Bone marrow (tissue), 2 donors: ENCODE measurements at regions not wholly inside any gene's neighbourhood (a gene's known extent, or its start where the extent isn't known, plus 50 kb on each side); places are given as distances from the start of the nearest gene placed in this dataset.

Experiments
- DNase-seq, 2 donors: peaks; one replicate each; lab custom pipeline; 2025; lab: John Stamatoyannopoulos, UW

DNA sequence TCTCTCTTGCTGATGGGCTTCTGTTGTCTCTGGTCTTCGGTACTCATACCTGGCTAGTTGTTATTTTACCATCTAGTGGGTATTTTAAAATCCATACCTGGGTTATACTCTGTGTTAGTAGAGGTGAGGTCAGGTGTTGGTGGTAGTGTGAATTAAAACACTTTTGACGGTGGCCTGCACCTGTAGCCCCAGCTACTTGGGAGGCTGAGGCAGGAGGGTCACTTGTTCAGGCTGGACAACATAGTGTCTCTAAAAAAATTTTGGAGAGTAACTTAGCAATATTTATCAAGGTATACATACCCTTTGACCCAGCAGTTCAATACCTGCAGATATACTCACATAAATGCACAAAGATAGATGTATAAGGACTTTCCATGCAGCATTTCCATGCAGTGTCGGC is 55.4 kb downstream of the GSX1 start:
- no peak for DNase-seq

DNA sequence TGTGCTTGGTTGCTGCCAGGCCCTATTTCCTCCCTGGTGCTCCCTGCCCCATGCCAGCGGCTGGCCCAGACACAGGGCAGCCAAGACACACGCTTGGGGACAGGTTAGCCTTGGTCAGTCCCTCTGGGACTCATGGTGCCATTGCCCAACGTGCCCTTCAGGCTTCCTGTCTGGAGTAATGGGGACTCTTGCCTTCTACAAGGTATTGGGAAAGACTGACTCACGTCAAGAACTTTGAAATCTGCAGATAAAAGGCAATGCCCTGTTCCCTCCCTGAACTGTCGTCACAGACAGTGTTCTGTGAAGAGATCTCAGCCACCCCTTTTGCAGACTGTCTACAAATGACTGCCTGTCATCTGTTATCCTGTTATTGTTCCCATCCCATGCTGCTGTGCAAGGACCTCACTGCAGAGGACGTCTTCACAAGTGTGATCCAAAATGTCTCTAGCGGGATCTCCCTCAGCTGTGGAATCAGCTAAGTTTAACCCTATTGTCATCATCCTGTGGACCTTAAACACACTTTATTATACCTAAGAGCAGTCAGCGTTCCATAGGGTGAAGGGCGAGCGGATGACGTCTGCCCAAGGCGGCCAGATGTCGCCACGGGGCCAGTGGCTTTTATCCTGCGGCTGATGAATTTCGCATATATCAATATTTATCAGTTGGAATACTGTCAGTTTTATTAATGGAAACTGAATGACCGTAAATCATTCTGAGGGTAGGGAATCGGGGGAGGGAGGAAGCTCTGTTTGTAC is 59.0 kb downstream of the GSX1 start:
- DNase-seq = no peak

DNA sequence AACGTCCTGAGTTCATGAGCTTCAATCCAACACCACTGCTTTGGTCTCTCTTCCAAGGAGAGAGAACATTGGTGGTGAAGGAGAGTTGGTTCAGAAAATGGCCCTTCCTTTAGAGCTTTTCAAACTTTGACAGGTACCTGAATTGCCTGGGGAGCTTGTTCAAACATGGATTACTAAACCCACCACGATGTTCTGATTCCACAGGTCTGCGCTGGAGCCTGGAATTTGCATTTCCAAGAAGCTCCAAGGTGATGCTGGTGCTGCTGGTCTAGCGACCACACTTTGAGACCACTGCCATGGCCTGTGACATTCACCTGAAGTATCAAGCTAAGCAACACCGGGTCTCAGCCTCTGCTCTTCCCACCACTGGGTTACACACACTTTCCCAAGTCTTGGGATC is 60.2 kb downstream of the GSX1 start:
- DNase-seq = no peak

DNA sequence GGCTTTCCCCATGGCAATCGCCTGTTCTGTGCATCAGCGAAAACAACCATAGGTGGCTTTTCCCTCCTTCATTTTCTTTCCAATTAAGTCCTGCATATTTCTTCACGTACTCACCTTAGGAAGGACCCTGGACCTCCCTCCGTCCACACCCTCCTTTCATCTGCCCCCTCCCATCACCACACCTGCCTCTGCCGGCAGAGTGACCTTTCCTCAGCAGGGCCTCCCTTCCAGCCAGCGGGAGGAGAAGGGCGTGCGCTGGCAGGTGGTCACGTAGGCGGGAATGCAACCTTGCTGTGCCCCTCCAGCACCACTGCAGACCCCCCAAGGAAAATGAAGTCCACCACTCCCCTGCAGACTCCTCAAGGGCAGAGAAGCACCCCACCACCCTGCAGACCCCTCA is 61.1 kb downstream of the GSX1 start:
- no peak for DNase-seq

DNA sequence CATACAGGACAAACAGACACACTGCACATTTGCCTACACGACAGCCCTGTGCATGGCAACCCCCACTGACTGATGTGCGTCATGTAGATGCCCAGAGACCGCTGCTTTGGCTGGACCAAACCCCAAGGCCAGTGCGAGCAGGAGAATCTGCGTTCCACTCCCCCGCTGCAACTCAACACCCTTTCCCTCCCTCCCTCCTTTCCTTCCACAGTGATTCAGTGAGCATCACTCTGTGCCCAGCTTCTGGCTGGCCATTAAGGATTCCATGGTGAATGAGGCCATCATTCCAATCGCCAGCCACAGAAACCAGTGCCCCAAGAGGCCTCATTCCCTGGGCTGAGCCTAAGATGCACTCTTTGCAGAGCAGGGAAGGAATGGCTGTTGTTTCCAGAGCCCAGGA is 61.6 kb downstream of the GSX1 start:
- no peak for DNase-seq

DNA sequence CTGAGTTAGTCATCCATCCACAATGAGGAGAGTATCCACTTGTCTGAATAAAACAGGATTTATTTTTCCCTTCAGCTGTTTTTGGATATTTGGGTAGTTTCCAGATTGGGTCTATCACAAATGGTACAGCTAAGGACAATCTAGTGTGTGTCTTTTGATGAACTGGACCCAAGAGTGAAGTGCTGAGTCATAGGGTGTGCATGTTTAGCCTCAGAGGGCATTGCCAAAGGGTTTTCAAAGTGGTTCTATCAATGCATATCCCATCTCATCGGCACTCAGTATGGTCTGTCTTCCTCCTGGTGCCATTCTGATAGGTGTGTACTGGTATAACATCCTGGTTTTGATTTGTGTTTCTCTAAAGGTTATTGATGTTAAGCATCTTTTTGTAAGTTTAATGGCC is 62.3 kb downstream of the GSX1 start:
- no peak for DNase-seq

DNA sequence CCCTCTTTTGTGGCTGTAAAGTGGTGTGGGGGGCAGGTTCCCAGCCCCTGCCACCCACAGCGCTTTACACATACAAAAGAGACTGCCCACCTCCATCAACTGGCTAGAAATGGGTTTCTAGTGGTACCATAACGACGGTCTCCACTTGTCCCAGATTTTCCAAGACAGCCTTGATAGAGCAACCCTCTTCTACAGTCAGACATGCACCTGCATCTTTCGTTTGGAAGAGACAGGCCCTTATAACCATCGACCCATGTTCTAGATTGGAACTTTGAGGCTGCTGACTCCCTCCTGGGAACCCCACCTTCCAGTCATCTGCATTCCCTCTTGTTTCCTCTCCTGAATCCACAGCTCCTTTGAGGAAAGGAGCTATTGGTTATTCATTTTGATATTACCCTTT is 63.1 kb downstream of the GSX1 start:
- DNase-seq = no peak

DNA sequence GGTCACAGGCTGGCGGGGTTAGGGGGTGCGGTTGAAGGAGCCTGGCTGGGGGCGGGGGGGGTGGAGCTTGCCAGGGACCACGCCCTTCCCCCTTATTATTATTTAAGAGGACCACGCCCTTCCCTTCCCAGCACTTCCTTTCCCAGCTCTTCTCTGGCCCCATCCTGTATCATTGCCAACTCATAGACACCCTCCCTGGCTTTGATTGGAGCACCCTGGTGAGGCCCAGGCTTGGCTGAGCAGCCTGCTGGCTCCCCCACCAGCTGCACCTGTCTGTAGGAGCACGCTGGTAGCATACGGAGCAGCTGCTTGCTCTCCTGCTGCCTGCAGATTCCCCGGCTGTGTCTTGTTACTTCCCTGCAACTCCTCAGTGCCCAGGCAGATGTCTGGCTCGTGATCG is 62.5 kb upstream of the PDX1 start:
- no peak for DNase-seq

DNA sequence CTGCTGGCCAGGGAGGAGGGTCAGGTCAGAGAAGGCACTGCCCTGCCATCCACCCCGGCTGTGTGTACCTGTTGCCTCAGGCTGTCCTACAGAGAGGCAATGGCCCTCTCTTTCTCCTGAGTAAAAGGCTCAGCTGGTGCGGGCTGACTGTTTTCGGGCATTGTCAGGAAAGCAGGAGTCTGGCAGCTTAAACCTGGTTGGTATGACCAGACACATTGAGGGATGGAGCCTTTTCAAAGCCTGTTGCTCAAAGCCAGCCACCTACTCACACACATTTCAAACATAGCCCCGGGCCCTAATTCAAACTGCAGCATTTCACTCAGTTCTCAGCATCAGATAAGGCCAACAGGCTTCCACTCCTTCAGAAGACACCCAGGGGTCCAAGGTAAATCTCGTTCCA is 61.8 kb upstream of the PDX1 start:
- no peak for DNase-seq

DNA sequence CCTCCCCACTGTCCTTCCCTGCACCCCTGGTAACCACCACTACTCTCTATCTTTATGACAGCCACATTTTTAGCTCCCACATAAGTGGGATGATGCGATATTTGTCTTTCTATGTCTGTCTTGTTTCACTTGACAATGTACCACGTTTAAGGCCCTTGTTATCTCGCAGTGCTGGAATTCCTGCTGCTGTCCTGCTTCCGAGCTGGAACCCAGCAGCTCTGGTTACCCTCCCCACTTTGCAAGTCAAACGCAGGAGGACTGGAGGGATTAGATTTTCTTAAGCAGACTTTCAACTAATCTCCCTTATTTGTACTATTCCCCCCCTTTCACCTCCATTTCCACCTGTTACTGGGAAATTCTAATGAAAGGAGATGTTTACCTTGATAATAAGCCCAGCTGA is 59.1 kb upstream of the PDX1 start:
- no peak for DNase-seq

DNA sequence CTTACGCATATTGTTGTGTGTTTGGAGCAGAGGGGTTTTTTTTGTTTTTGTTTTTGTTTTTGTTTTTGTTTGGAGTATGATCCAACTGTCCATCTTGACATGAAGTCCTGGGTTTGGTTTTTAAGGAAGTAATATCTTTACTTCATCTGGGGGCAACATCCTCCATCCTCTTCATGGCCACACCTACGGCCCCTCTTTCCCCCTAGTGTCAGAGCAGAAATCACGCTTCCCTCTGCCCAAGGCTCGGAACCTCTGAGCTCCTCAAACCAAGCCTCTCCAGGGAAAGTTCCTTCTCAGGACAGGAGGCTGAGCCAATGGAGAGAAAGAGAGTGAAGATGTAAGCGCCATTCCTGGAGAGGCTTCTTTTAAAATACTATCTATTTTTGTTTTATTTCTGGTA is 58.6 kb upstream of the PDX1 start:
- DNase-seq = no peak

DNA sequence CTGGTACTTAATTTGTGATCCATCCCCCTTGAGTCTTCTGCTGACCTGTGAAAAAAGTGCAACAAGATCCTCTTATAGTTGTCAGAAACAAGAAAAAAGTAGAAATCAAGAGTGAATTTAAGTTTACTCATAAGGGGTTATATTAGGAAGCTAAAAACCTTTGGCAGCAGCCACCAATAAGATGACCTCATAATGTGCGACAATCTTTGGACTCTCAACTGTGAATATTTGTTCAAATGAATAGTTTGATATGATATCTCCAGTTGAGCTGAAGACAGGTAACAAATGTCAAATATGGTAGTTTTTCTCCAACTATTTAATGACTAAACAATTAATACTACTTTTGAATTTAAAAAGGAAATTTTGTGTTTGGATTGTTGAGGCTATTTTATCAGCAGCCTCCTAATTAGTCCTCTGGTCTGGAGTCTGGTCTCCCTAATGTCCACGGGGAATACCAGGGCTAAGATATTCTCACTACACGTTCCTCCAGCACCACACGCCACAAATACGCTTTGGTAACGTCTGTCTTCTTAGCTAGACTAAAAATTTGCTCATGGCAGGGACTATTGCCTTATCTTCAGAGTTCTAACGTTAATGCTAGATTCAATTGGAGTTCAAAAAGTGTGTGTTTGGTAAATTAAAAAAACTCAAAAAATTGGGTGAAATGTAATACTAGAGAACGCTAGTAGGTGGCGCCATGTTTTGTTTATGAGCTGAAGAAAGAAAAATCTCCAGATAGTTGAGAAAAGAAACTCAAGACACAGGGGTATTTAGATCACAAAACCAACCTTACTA is 51.0 kb upstream of the PDX1 start:
- DNase-seq = peak in 1 of 2 donors; percentile 15

DNA sequence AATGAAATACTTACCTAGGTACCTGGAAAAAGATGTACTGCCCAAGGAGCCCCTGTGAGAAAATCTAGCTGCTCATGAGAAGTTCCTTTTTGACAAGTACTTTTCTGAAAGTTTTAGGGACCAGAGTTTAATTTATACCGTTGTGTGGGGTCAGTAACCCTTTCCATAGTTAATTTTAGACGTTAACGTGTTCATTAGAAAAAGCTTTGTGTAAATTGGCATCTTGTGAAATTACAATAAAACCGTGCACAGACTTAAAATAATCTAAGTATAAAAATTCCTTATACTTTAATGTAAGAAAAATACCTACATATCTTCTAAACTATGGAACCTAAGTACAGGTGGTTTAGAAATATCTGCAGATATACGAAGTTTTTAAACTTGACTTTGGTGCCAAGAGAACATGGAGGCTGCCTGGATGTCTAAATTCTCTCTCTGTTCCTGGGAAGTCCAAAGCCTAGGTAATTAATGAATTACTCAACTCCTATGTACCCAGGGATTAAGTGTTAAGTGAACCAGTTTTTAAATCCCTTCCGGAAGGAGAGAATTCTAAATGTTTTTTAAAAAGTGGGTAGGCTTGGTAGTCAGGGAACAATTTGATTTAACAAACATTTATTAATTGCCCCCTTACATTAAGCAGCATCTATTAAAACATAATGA is 50.2 kb upstream of the PDX1 start:
- DNase-seq = no peak
